GM23338 (cell line): ENCODE measurements at regions not wholly inside any gene's neighbourhood (a gene's known extent, or its start where the extent isn't known, plus 50 kb on each side); places are given as distances from the start of the nearest gene placed in this dataset.
"Not testable (repeated sequence)": the region's sequence is repeated elsewhere in the genome, so short reads cannot be mapped to it uniquely, and the experiment has no call there.

ENCODE experiments used
- CREB1 ChIP-seq: fragments of 250-450 bp; sonication (Bioruptor Pico); IDR thresholded peaks from 2 replicates; pipeline ENCODE4 v1.5.0; 2020; ENCODE audit warnings: low read depth, mild to moderate bottlenecking, moderate library complexity
- EZH2 ChIP-seq: fragments of 200-600 bp; sonication (generic); IDR thresholded peaks from one replicate; pipeline ENCODE4 v1.8.0; 2017; ENCODE audit warnings: antibody characterized with exemption, mild to moderate bottlenecking, low read depth; ENCODE audit not compliant: unreplicated experiment
- EZH2phosphoT487 ChIP-seq: fragments of 200-600 bp; sonication (generic); IDR thresholded peaks from one replicate; pipeline ENCODE4 v1.8.1; 2018; ENCODE audit warnings: antibody characterized with exemption; ENCODE audit not compliant: unreplicated experiment
- JUNB ChIP-seq: IDR thresholded peaks from one replicate; pipeline ENCODE4 v1.6.1; 2016; ENCODE audit warnings: antibody characterized with exemption; ENCODE audit not compliant: unreplicated experiment
- POLR2AphosphoS5 ChIP-seq: IDR thresholded peaks from 2 replicates; pipeline ENCODE4 v1.6.1; 2016; ENCODE audit warnings: antibody characterized with exemption, low read depth
- ZNF114 ChIP-seq: fragments of 250-450 bp; sonication (Bioruptor Pico); IDR thresholded peaks from 2 replicates; pipeline ENCODE4 v1.5.0; 2020; ENCODE audit warnings: mild to moderate bottlenecking, moderate library complexity
- ZNF331 ChIP-seq: fragments of 250-450 bp; sonication (Bioruptor Pico); IDR thresholded peaks from 2 replicates; pipeline ENCODE4 v1.5.0; 2020; ENCODE audit warnings: low read depth, mild to moderate bottlenecking, moderate library complexity
- TF ChIP-seq, protein P1 (sequence below), 2 experiments: fragments of 200-600 bp in 1 of 2; sonication (generic) in 1 of 2; conservative IDR thresholded peaks; 2 replicates each; pipeline versions ENCODE4 v1.5.1 to v1.6.1; 2016 to 2017; ENCODE audit warnings: antibody characterized with exemption in 2 of 2, low read depth in 2 of 2, mild to moderate bottlenecking in 2 of 2, moderate library complexity in 1 of 2
- TF ChIP-seq, protein P2 (sequence below): IDR thresholded peaks from one replicate; pipeline ENCODE4 v1.6.1; 2018; ENCODE audit warnings: antibody characterized with exemption; ENCODE audit not compliant: unreplicated experiment

DNA sequence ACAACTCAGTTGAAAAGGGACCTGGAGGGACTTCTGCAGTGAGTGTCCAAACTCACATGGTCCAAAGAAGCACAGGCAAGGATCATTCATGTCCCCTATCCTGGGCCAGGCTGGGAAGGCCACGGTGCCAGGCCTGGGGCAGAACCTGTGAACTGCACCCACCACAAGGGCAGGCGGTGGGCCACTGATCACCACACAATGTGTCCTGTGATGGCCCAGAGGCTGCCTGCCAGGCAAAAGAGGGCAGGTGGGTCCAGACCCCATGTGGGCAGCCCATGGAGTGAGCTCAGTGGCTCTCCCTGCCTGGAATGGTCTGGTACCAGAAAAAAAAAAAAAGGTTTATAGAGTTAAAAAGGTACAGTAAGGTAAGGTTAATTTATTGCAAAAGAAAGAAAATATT, 244.8 kb downstream of the ANKRD30B start:
- TF ChIP-seq, protein P1, sequence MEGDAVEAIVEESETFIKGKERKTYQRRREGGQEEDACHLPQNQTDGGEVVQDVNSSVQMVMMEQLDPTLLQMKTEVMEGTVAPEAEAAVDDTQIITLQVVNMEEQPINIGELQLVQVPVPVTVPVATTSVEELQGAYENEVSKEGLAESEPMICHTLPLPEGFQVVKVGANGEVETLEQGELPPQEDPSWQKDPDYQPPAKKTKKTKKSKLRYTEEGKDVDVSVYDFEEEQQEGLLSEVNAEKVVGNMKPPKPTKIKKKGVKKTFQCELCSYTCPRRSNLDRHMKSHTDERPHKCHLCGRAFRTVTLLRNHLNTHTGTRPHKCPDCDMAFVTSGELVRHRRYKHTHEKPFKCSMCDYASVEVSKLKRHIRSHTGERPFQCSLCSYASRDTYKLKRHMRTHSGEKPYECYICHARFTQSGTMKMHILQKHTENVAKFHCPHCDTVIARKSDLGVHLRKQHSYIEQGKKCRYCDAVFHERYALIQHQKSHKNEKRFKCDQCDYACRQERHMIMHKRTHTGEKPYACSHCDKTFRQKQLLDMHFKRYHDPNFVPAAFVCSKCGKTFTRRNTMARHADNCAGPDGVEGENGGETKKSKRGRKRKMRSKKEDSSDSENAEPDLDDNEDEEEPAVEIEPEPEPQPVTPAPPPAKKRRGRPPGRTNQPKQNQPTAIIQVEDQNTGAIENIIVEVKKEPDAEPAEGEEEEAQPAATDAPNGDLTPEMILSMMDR (conservative IDR thresholded peaks at IDR 0.05; ENCODE audit: low read depth in 2 of 2) = not testable (repeated sequence)
- not testable (repeated sequence) for TF ChIP-seq POLR2AphosphoS5; CREB1; EZH2phosphoT487; JUNB; EZH2; ZNF114 (CRISPR knock-in tag); ZNF331 (CRISPR knock-in tag)
- TF ChIP-seq, protein P2, sequence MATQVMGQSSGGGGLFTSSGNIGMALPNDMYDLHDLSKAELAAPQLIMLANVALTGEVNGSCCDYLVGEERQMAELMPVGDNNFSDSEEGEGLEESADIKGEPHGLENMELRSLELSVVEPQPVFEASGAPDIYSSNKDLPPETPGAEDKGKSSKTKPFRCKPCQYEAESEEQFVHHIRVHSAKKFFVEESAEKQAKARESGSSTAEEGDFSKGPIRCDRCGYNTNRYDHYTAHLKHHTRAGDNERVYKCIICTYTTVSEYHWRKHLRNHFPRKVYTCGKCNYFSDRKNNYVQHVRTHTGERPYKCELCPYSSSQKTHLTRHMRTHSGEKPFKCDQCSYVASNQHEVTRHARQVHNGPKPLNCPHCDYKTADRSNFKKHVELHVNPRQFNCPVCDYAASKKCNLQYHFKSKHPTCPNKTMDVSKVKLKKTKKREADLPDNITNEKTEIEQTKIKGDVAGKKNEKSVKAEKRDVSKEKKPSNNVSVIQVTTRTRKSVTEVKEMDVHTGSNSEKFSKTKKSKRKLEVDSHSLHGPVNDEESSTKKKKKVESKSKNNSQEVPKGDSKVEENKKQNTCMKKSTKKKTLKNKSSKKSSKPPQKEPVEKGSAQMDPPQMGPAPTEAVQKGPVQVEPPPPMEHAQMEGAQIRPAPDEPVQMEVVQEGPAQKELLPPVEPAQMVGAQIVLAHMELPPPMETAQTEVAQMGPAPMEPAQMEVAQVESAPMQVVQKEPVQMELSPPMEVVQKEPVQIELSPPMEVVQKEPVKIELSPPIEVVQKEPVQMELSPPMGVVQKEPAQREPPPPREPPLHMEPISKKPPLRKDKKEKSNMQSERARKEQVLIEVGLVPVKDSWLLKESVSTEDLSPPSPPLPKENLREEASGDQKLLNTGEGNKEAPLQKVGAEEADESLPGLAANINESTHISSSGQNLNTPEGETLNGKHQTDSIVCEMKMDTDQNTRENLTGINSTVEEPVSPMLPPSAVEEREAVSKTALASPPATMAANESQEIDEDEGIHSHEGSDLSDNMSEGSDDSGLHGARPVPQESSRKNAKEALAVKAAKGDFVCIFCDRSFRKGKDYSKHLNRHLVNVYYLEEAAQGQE = not testable (repeated sequence)
